Upper lobe of left lung (tissue), 6 donors: ENCODE measurements at regions not wholly inside any gene's neighbourhood (a gene's known extent, or its start where the extent isn't known, plus 50 kb on each side); places are given as distances from the start of the nearest gene placed in this dataset.

ENCODE experiments used
- ATAC-seq, 2 donors: fragments of 200-7000 bp; cut with Tn5 transposase; one replicate each; pipeline ENCODE4 v1.9.1; 2022; ENCODE audit warnings: mild to moderate bottlenecking in 2 of 2, moderate library complexity in 2 of 2; ENCODE audit not compliant: low FRiP score in 2 of 2
- DNase-seq, 2 donors: peaks; one replicate each; pipeline ENCODE4 v3.0.0-alpha.2; 2019 to 2020
- H3K27ac ChIP-seq, 4 donors: fragments of 200-600 bp; sonication (generic); one replicate each; pipeline ENCODE4 v1.5.1; 2016 to 2019
- H3K27me3 ChIP-seq, 4 donors: fragments of 200-600 bp; sonication (generic); one replicate each; pipeline ENCODE4 v1.5.1; 2017 to 2019
- H3K36me3 ChIP-seq, 4 donors: fragments of 200-600 bp; sonication (generic); one replicate each; pipeline ENCODE4 v1.5.1; 2016 to 2019
- H3K4me1 ChIP-seq, 4 donors: fragments of 200-600 bp; sonication (generic); one replicate each; pipeline ENCODE4 v1.5.1; 2018 to 2019
- H3K4me3 ChIP-seq, 4 donors: fragments of 200-600 bp; sonication (generic); one replicate each; pipeline ENCODE4 v1.5.1; 2017 to 2019; ENCODE audit warnings: mild to moderate bottlenecking in 2 of 4, moderate library complexity in 1 of 4
- H3K9me3 ChIP-seq, 4 donors: fragments of 200-600 bp; sonication (generic); one replicate each; pipeline ENCODE4 v1.5.1; 2018 to 2019
- EP300 ChIP-seq, 4 donors: sonication (generic); formaldehyde crosslinking; IDR thresholded peaks; one replicate each; pipeline ENCODE4 v1.5.1; 2017; ENCODE audit warnings: antibody characterized with exemption in 4 of 4, control low read depth in 2 of 4
- POLR2A ChIP-seq, 4 donors: fragments of 450-650 bp; IDR thresholded peaks; one replicate each; pipeline ENCODE4 v1.5.1; 2016 to 2017; ENCODE audit warnings: antibody characterized with exemption in 4 of 4, mild to moderate bottlenecking in 2 of 4
- POLR2AphosphoS5 ChIP-seq, 2 donors: sonication (generic); formaldehyde crosslinking; IDR thresholded peaks; one replicate each; pipeline ENCODE4 v1.5.1; 2017; ENCODE audit warnings: antibody characterized with exemption in 2 of 2
- WGBS, 2 donors: methylation state at CpG; one replicate each; pipeline ENCODE4 v1.1.5; 2017 to 2018; 5-methylcytosine and 5-hydroxymethylcytosine counted together
- TF ChIP-seq, protein P1 (sequence below), 6 experiments: fragments of 450-650 bp in 4 of 6; fragments of 200-600 bp in 2 of 6; sonication (generic) in 2 of 6; IDR thresholded peaks; one replicate each; pipeline ENCODE4 v1.5.1; 2016 to 2019; ENCODE audit warnings: antibody characterized with exemption in 6 of 6
- donor health status: DM: no; HTN: no; CAD: no; lungs with moderate emphysema.
- donor health status: DM: no; HTN: yes; CAD: no; lungs with severe emphysema.

DNA sequence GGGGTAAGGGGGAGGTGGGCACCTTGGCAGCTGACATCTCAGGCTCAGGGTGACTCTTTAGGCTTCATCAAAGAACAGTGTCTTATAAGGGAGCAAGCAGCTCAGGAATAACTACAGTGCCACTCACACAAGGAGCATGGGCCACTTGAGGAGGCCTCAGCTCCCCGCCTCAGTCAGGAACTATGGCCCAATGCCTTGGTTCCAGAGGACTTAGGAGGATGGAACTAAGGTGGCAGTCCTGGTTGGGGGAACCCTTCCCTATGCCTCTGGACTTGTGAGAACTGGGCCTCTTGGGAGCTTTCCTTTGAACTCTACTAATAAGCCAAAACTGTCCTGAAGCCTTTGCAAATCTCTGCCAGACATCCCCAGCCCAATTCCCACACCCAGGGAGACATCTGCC lies 160.6 kb downstream of the EFNB1 start:
- H3K27me3 ChIP-seq = no peaks in the 10 kb centered on the region
- H3K4me3 ChIP-seq = no peak overlapping the region
- WGBS, 2 donors = 83% methylated on average over 1 of the region's 1 CpG; no CpG with 5 or more reads in 1 of the 2 donors
- DNase-seq (no peak), ATAC-seq (no peak)
- peaks cover 0 to 5% (median 4%) of the 10 kb centered on the region in 4 donors for H3K4me1 ChIP-seq
- H3K9me3 ChIP-seq = no peaks in the 10 kb centered on the region
- TF ChIP-seq, protein P1, sequence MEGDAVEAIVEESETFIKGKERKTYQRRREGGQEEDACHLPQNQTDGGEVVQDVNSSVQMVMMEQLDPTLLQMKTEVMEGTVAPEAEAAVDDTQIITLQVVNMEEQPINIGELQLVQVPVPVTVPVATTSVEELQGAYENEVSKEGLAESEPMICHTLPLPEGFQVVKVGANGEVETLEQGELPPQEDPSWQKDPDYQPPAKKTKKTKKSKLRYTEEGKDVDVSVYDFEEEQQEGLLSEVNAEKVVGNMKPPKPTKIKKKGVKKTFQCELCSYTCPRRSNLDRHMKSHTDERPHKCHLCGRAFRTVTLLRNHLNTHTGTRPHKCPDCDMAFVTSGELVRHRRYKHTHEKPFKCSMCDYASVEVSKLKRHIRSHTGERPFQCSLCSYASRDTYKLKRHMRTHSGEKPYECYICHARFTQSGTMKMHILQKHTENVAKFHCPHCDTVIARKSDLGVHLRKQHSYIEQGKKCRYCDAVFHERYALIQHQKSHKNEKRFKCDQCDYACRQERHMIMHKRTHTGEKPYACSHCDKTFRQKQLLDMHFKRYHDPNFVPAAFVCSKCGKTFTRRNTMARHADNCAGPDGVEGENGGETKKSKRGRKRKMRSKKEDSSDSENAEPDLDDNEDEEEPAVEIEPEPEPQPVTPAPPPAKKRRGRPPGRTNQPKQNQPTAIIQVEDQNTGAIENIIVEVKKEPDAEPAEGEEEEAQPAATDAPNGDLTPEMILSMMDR (IDR thresholded peaks at IDR 0.05) = no peak
- TF ChIP-seq POLR2A (IDR thresholded peaks at IDR 0.05) (no peak), POLR2AphosphoS5 (IDR thresholded peaks at IDR 0.05) (no peak), EP300 (IDR thresholded peaks at IDR 0.05) (no peak)
- no peaks in the 10 kb centered on the region for H3K36me3 ChIP-seq
- H3K27ac ChIP-seq = peak overlapping the region in 3 of 4 donors; percentile 24 to 43 (median 37)

DNA sequence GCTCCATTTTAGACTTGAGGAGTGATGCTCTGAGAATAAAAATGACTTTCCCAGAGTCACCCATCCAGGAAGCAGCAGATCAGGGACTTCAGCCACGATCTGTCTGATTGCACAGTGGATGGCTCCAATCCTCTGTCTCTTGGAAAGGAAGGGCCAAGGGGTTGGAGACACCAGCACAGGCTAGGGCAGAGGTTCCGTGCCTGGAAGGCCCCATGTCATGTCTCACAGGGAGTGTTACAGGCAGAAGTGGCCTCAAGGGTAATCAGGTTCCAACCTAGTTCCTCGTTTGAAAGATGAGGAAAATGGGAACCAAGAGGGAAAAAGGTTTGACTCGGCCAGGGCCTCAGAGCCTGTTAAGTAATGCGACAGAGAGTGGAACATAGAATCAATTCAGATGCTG lies 160.0 kb downstream of the EFNB1 start:
- ATAC-seq (no peak), DNase-seq (no peak)
- TF ChIP-seq, protein P1 (IDR thresholded peaks at IDR 0.05) = no peak
- no peak for TF ChIP-seq EP300 (IDR thresholded peaks at IDR 0.05)
- no peak for TF ChIP-seq POLR2A (IDR thresholded peaks at IDR 0.05)
- TF ChIP-seq POLR2AphosphoS5 (IDR thresholded peaks at IDR 0.05) = no peak
- Histone ChIP-seq H3K4me3 (no peak overlapping the region), H3K9me3 (no peaks in the 10 kb centered on the region), H3K4me1 (peaks cover 0 to 5% (median 4%) of the 10 kb centered on the region in 4 donors), H3K27me3 (no peaks in the 10 kb centered on the region), H3K27ac (no peak overlapping the region), H3K36me3 (no peaks in the 10 kb centered on the region)
- 75 to 85% methylated on average over 5 of the region's 5 CpGs for WGBS, 2 donors

- no peaks in the 10 kb centered on the region for H3K36me3 ChIP-seq
- DNase-seq (no peak), ATAC-seq (no peak)
- no peaks in the 10 kb centered on the region for H3K27me3 ChIP-seq
- WGBS, 2 donors = 60 to 70% methylated on average over 4 to 8 of the region's 8 CpGs
- no peak for TF ChIP-seq EP300 (IDR thresholded peaks at IDR 0.05)
- TF ChIP-seq, protein P1 (IDR thresholded peaks at IDR 0.05) = no peak
- TF ChIP-seq POLR2AphosphoS5 (IDR thresholded peaks at IDR 0.05) = no peak
- no peak for TF ChIP-seq POLR2A (IDR thresholded peaks at IDR 0.05)
- H3K4me1 ChIP-seq = peaks cover 0 to 5% (median 4%) of the 10 kb centered on the region in 4 donors
- H3K27ac ChIP-seq = no peak overlapping the region
- no peaks in the 10 kb centered on the region for H3K9me3 ChIP-seq
- no peak overlapping the region for H3K4me3 ChIP-seq
Observed at GRCh38 chrX:68985135-68985755, 156.4 kb downstream of the EFNB1 start.

DNA sequence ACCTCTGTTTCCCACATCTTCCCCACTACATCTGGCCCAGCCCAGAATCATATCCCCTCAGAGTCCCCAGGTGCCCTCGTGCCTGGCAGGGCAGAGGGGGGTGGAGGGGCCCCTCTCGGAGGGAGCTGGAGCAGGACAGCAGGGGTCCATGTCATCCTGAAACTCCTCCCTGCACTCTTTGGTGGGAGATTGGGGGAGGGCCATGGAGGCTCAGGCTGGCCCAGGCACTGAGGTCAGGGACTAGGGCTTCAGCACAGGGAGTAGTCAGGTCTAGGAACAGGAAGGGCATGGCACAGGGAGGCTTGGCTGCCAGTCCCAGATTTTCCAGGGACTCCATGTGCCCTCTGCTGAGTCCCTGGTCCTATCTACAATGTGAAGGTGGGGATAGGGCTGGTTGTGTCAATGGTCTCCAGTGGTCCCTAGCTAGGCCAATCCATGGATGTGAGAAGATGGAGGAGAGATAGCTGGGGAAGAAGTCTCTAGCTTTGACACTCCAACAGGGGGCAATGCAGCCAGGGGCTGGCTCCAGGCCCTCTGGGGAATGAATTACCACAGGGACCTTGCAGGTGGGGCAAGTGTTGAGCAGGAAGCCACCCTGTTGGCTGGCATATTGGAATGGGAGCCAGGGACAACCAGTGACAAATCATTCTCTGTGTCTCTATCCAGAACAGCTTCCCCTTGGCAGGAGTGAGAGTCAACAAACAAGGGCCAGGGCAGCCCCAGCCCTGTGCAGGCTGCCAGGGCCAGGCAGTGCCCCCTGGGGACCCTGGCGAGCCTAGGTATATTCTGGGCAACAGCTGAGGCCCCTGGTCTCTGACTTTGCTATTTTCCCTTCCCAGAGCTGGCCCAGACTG lies 154.4 kb downstream of the EFNB1 start:
- WGBS, 2 donors = 79% methylated on average over 3 of the region's 3 CpGs; no CpG with 5 or more reads in 1 of the 2 donors
- DNase-seq = no peak
- no peaks in the 10 kb centered on the region for H3K36me3 ChIP-seq
- H3K4me1 ChIP-seq = peaks cover 0 to 4% (median 2%) of the 10 kb centered on the region in 4 donors
- no peak overlapping the region for H3K4me3 ChIP-seq
- no peak for TF ChIP-seq EP300 (IDR thresholded peaks at IDR 0.05)
- TF ChIP-seq, protein P1 (IDR thresholded peaks at IDR 0.05) = no peak
- TF ChIP-seq POLR2A (IDR thresholded peaks at IDR 0.05) = no peak
- no peaks in the 10 kb centered on the region for H3K27me3 ChIP-seq
- H3K9me3 ChIP-seq = no peaks in the 10 kb centered on the region
- H3K27ac ChIP-seq = no peak overlapping the region
- ATAC-seq = no peak
